PFSK-1 (cell line): ENCODE measurements at regions not wholly inside any gene's neighbourhood (a gene's known extent, or its start where the extent isn't known, plus 50 kb on each side); places are given as distances from the start of the nearest gene placed in this dataset.

Source experiments
- POLR2AphosphoS5 ChIP-seq: IDR thresholded peaks from 2 replicates; pipeline ENCODE4 v1.6.1; 2012; ENCODE audit warnings: low read depth, mild to moderate bottlenecking, control low read depth, low read length, moderate library complexity
- SIN3A ChIP-seq: IDR thresholded peaks from 2 replicates; pipeline ENCODE4 v1.6.1; 2012; ENCODE audit warnings: mild to moderate bottlenecking, low read length, moderate library complexity, borderline replicate concordance; ENCODE audit not compliant: insufficient read depth
- TAF1 ChIP-seq: IDR thresholded peaks from 2 replicates; pipeline ENCODE4 v1.6.1; 2012; ENCODE audit warnings: low read length, control low read depth, borderline replicate concordance; ENCODE audit not compliant: insufficient read depth
- TF ChIP-seq, protein P1 (sequence below), 2 experiments: IDR thresholded peaks; 2 replicates each; pipeline versions ENCODE4 v1.6.1 to v1.8.0; 2011 to 2012; ENCODE audit warnings: low read depth in 2 of 2, low read length in 2 of 2, control low read depth in 1 of 2, inconsistent platforms in 1 of 2, mild to moderate bottlenecking in 1 of 2, moderate library complexity in 1 of 2; ENCODE audit not compliant: insufficient read depth in 1 of 2

DNA sequence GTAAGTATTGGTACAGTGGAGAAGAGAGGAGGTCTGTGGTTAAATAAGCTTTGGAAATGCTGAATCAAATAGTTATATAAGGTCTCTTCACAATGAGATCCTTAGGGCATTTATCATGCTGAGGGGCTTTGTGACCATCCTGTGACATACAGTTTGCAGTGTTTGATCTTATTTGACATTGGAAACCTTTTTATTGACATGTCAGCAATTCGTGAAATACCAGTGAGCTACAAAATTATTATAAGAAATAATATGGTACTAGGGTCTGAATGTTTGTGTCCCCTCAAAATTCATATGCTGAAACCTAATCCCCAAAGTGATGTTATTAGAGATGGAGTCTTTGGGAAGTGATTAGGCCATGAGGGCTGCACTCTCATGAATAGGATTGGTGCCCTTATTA, 98.4 kb downstream of the MID1IP1 start:
- TF ChIP-seq POLR2AphosphoS5 (no peak), TAF1 (no peak), SIN3A (no peak)
- TF ChIP-seq, protein P1, sequence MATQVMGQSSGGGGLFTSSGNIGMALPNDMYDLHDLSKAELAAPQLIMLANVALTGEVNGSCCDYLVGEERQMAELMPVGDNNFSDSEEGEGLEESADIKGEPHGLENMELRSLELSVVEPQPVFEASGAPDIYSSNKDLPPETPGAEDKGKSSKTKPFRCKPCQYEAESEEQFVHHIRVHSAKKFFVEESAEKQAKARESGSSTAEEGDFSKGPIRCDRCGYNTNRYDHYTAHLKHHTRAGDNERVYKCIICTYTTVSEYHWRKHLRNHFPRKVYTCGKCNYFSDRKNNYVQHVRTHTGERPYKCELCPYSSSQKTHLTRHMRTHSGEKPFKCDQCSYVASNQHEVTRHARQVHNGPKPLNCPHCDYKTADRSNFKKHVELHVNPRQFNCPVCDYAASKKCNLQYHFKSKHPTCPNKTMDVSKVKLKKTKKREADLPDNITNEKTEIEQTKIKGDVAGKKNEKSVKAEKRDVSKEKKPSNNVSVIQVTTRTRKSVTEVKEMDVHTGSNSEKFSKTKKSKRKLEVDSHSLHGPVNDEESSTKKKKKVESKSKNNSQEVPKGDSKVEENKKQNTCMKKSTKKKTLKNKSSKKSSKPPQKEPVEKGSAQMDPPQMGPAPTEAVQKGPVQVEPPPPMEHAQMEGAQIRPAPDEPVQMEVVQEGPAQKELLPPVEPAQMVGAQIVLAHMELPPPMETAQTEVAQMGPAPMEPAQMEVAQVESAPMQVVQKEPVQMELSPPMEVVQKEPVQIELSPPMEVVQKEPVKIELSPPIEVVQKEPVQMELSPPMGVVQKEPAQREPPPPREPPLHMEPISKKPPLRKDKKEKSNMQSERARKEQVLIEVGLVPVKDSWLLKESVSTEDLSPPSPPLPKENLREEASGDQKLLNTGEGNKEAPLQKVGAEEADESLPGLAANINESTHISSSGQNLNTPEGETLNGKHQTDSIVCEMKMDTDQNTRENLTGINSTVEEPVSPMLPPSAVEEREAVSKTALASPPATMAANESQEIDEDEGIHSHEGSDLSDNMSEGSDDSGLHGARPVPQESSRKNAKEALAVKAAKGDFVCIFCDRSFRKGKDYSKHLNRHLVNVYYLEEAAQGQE (IDR thresholded peaks at IDR 0.05; ENCODE audit: insufficient read depth in 1 of 2, low read depth in 2 of 2, low read length in 2 of 2), result no peak
